B cell (primary cell): ENCODE measurements at regions not wholly inside any gene's neighbourhood (a gene's known extent, or its start where the extent isn't known, plus 50 kb on each side); places are given as distances from the start of the nearest gene placed in this dataset.

Experiments used
- ATAC-seq: fragments of 200-7000 bp; cut with Tn5 transposase; one replicate; pipeline ENCODE4 v1.10.0; 2021; ENCODE audit warnings: low read depth, mild to moderate bottlenecking, moderate number of reproducible peaks, moderate library complexity
- CTCF ChIA-PET: fragments of 350-600 bp; sonication (Branson Sonifier 250); formaldehyde crosslinking; loops from one replicate; lab custom pipeline; 2021; ENCODE audit warnings: antibody characterized with exemption, inconsistent platforms; lab: Charles Lee
- POLR2A ChIA-PET: fragments of 350-600 bp; sonication (Branson Sonifier 250); formaldehyde crosslinking; loops from one replicate; lab custom pipeline; 2021; ENCODE audit warnings: antibody characterized with exemption; lab: Charles Lee
- DNase-seq: peaks from one replicate; pipeline ENCODE4 v3.0.0; 2013
- H2AFZ ChIP-seq: 2 replicates; pipeline ENCODE4 v1.6.1; 2012; ENCODE audit warnings: mild to moderate bottlenecking, low read depth, low read length; ENCODE audit not compliant: insufficient read depth, poor library complexity, severe bottlenecking
- H3K27ac ChIP-seq, 2 donors: 1 replicate in 1 of 2; 2 replicates in 1 of 2; pipeline ENCODE4 v1.5.1; 2012 to 2013; ENCODE audit warnings: low read length in 2 of 2, mild to moderate bottlenecking in 2 of 2, moderate library complexity in 1 of 2
- H3K27me3 ChIP-seq, 4 experiments: fragments of 200-600 bp in 1 of 4; sonication (generic) in 1 of 4; replicated peaks in 1 of 4; 1 replicate in 2 of 4; 2 replicates in 2 of 4; pipeline versions ENCODE4 v1.6.1 to v1.7.0; 2013 to 2016; ENCODE audit warnings: low read length in 3 of 4, mild to moderate bottlenecking in 2 of 4, mixed read lengths in 1 of 4, moderate library complexity in 1 of 4; ENCODE audit not compliant: insufficient read depth in 4 of 4, control insufficient read depth in 3 of 4; ENCODE audit errors: control extremely low read depth in 1 of 4
- H3K36me3 ChIP-seq, 2 experiments: replicated peaks in 1 of 2; 1 replicate in 1 of 2; 2 replicates in 1 of 2; pipeline versions ENCODE4 v1.6.1 to v1.7.1; 2013; ENCODE audit warnings: low read length in 1 of 2; ENCODE audit not compliant: insufficient read depth in 2 of 2, control insufficient read depth in 1 of 2; ENCODE audit errors: control extremely low read depth in 1 of 2, extremely low read depth in 1 of 2
- H3K4me1 ChIP-seq, 2 donors: fragments of 200-600 bp in 1 of 2; sonication (generic) in 1 of 2; 1 replicate in 1 of 2; 2 replicates in 1 of 2; pipeline versions ENCODE4 v1.5.1 to v1.6.1; 2013 to 2017; ENCODE audit warnings: low read length in 2 of 2; ENCODE audit not compliant: control insufficient read depth in 2 of 2, insufficient read depth in 2 of 2
- H3K4me2 ChIP-seq: replicated peaks from 2 replicates; pipeline ENCODE3; 2012; ENCODE audit warnings: mild to moderate bottlenecking, low read depth, low read length; ENCODE audit not compliant: poor library complexity, severe bottlenecking
- H3K4me3 ChIP-seq, 5 experiments: fragments of 200-600 bp in 1 of 5; sonication (generic) in 1 of 5; 1 replicate in 3 of 5; 2 replicates in 2 of 5; pipeline versions ENCODE4 v1.5.1 to v1.7.0; 2011 to 2016; ENCODE audit warnings: low read length in 4 of 5, mild to moderate bottlenecking in 4 of 5, low read depth in 2 of 5, control low read depth in 1 of 5, moderate library complexity in 1 of 5; ENCODE audit not compliant: insufficient read depth in 1 of 5; ENCODE audit errors: control extremely low read depth in 1 of 5, extremely low read depth in 1 of 5
- H3K79me2 ChIP-seq: fragments of 200-600 bp; sonication (generic); one replicate; pipeline ENCODE4 v1.6.0; 2016; ENCODE audit warnings: low read length; ENCODE audit not compliant: control insufficient read depth, insufficient read depth
- H3K9ac ChIP-seq: fragments of 200-600 bp; sonication (generic); 2 replicates; pipeline ENCODE4 v1.6.1; 2017; ENCODE audit warnings: mild to moderate bottlenecking, low read length, moderate library complexity
- H3K9me3 ChIP-seq, 3 donors: one replicate each; pipeline versions ENCODE4 v1.6.1 to v1.7.1; 2013; ENCODE audit warnings: low read length in 2 of 3; ENCODE audit not compliant: control insufficient read depth in 2 of 3, insufficient read depth in 1 of 3; ENCODE audit errors: control extremely low read depth in 1 of 3
- H4K20me1 ChIP-seq: 2 replicates; pipeline ENCODE4 v1.6.0; 2012; ENCODE audit warnings: mild to moderate bottlenecking, low read length; ENCODE audit not compliant: insufficient read depth, control insufficient read depth, poor library complexity, severe bottlenecking
- H3K27ac Mint-ChIP-seq: one replicate; pipeline ENCODE4 v1.8.0; 2021; ENCODE audit warnings: mixed read lengths
- H3K27me3 Mint-ChIP-seq: one replicate; pipeline ENCODE4 v1.8.0; 2021; ENCODE audit warnings: mixed read lengths
- H3K4me1 Mint-ChIP-seq: one replicate; pipeline ENCODE4 v1.8.0; 2021; ENCODE audit warnings: mixed read lengths
- H3K4me3 Mint-ChIP-seq: one replicate; pipeline ENCODE4 v1.8.0; 2021; ENCODE audit warnings: mixed read lengths
- H3K9me3 Mint-ChIP-seq: one replicate; pipeline ENCODE4 v1.8.0; 2022; ENCODE audit warnings: mixed read lengths; ENCODE audit not compliant: insufficient read depth
- CTCF ChIP-seq: fragments of 200-600 bp; IDR thresholded peaks from one replicate; pipeline ENCODE4 v1.8.0; 2022; ENCODE audit warnings: antibody characterized with exemption, mild to moderate bottlenecking
- EZH2 ChIP-seq: IDR thresholded peaks from 2 replicates; pipeline ENCODE4 v1.6.1; 2012; ENCODE audit warnings: borderline replicate concordance, low read depth, mild to moderate bottlenecking, moderate library complexity, low read length; ENCODE audit not compliant: insufficient read depth, poor library complexity, severe bottlenecking
- WGBS: methylation state at CpG from one replicate; pipeline ENCODE4 v1.1.5; 2013; ENCODE audit warnings: missing lambda C conversion rate; ENCODE audit not compliant: insufficient coverage; 5-methylcytosine and 5-hydroxymethylcytosine counted together
- intact Hi-C: fragments of 100-400 bp; cut with micrococcal nuclease; formaldehyde crosslinking; loops from one replicate; pipeline ENCODE4 v1.10.0; 2022

GRCh38 chr21:18940791-18941190 lies 537.2 kb upstream of the TMPRSS15 start:
- H3K9me3 Mint-ChIP-seq = no peaks in the 10 kb centered on the region
- no peaks in the 10 kb centered on the region for H3K79me2 ChIP-seq
- H3K4me3 ChIP-seq = no peak overlapping the region
- no peak overlapping the region for H3K27ac Mint-ChIP-seq
- WGBS = 90% methylated on average over 2 of the region's 4 CpGs
- POLR2A ChIA-PET = no interaction called here
- no peaks in the 10 kb centered on the region for H3K36me3 ChIP-seq
- intact Hi-C loops = no loop called here
- CTCF ChIA-PET = no interaction called here
- H3K4me1 Mint-ChIP-seq = no peaks in the 10 kb centered on the region
- H2AFZ ChIP-seq = no peak overlapping the region
- TF ChIP-seq EZH2 (no peak), CTCF (no peak)
- no peak overlapping the region for H3K27ac ChIP-seq
- no peaks in the 10 kb centered on the region for H3K4me1 ChIP-seq
- H3K27me3 ChIP-seq = no peaks in the 10 kb centered on the region
- no peaks in the 10 kb centered on the region for H4K20me1 ChIP-seq
- H3K4me3 Mint-ChIP-seq = no peak overlapping the region
- H3K4me2 ChIP-seq = no peak overlapping the region
- no peaks in the 10 kb centered on the region for H3K27me3 Mint-ChIP-seq
- DNase-seq (no peak), ATAC-seq (no peak)
- H3K9ac ChIP-seq = no peak overlapping the region
- H3K9me3 ChIP-seq = no peaks in the 10 kb centered on the region

- H3K9me3 ChIP-seq = peaks cover 0 to 3% (median 0%) of the 10 kb centered on the region in 3 donors
- intact Hi-C loops = no loop called here
Measured at GRCh38 chr21:18950045-18950740, 546.6 kb upstream of the TMPRSS15 start.

More at GRCh38 chr21:18950045-18950740, 546.6 kb upstream of the TMPRSS15 start:
- Histone ChIP-seq H3K4me3 (no peak overlapping the region), H3K4me1 (no peaks in the 10 kb centered on the region), H3K4me2 (no peak overlapping the region), H3K9ac (no peak overlapping the region), H3K27ac (no peak overlapping the region), H3K27me3 (no peaks in the 10 kb centered on the region), H3K79me2 (no peaks in the 10 kb centered on the region), H2AFZ (no peak overlapping the region), H4K20me1 (no peaks in the 10 kb centered on the region), H3K36me3 (no peaks in the 10 kb centered on the region)
- H3K4me3 Mint-ChIP-seq = no peak overlapping the region
- 95% methylated on average over 9 of the region's 13 CpGs for WGBS
- ChIA-PET POLR2A (no interaction called here), CTCF (no interaction called here)
- no peaks in the 10 kb centered on the region for H3K27me3 Mint-ChIP-seq
- no peak overlapping the region for H3K27ac Mint-ChIP-seq
- DNase-seq (no peak), ATAC-seq (no peak)
- TF ChIP-seq CTCF = no peak
- TF ChIP-seq EZH2 = no peak
- H3K4me1 Mint-ChIP-seq = no peaks in the 10 kb centered on the region
- no peaks in the 10 kb centered on the region for H3K9me3 Mint-ChIP-seq
